ENCODE measurements at regions not wholly inside any gene's neighbourhood (a gene's known extent, or its start where the extent isn't known, plus 50 kb on each side); places are given as distances from the start of the nearest gene placed in this dataset.

GRCh38 chr1:38420666-38421065 is 374.1 kb upstream of the POU3F1 start:
- Histone ChIP-seq H3K27me3 (ENCODE audit: low read depth, low read length) (no peaks in the 10 kb centered on the region), H3K9me3 (ENCODE audit: control insufficient read depth in 1 of 2, low read length in 2 of 2) (no peaks in the 10 kb centered on the region), H3K4me3 (ENCODE audit: low read depth in 1 of 2, low read length in 2 of 2) (no peak overlapping the region), H3K36me3 (ENCODE audit: control insufficient read depth in 1 of 2, insufficient read depth in 2 of 2, low read length in 2 of 2) (no peaks in the 10 kb centered on the region), H3K4me1 (ENCODE audit: control insufficient read depth in 1 of 2, insufficient read depth in 2 of 2, low read length in 2 of 2) (no peaks in the 10 kb centered on the region), H3K27ac (ENCODE audit: low read length) (no peak overlapping the region)

- H3K27me3 ChIP-seq (ENCODE audit: low read depth, low read length): no peaks in the 10 kb centered on the region
- H3K36me3 ChIP-seq (ENCODE audit: control insufficient read depth in 1 of 2, insufficient read depth in 2 of 2, low read length in 2 of 2): no peaks in the 10 kb centered on the region
- peaks cover 0 to 3% of the 10 kb centered on the region in 2 donors for H3K9me3 ChIP-seq (ENCODE audit: control insufficient read depth in 1 of 2, low read length in 2 of 2)
- H3K4me3 ChIP-seq (ENCODE audit: low read depth in 1 of 2, low read length in 2 of 2): no peak overlapping the region
- H3K27ac ChIP-seq (ENCODE audit: low read length): no peak overlapping the region
- no peaks in the 10 kb centered on the region for H3K4me1 ChIP-seq (ENCODE audit: control insufficient read depth in 1 of 2, insufficient read depth in 2 of 2, low read length in 2 of 2)
Measured at GRCh38 chr1:38418195-38419030, 371.8 kb upstream of the POU3F1 start.

DNA sequence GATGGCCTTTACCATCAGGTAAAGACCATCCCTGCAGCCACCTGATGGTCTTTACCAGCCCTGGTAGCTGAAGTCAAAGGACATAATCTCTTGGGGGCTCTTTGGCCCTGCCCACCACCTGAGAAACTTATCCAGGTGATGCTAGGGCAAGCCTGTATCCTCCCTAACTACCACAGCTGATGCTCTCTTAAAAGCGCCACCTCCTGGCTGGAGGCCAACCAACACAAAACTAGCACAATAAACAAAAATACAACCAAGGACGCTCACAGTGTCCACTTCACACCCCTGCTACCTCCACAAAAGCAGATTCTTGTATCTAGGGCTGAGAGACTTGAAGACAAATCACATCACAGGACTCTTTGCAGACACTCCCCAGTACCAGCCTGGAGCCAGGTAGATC is 357.1 kb upstream of the POU3F1 start:
- peaks cover 7 to 24% of the 10 kb centered on the region in 2 donors for H3K9me3 ChIP-seq (ENCODE audit: control insufficient read depth in 1 of 2, low read length in 2 of 2)

GRCh38 chr1:38402230-38402815 is 355.7 kb upstream of the POU3F1 start:
- H3K4me1 ChIP-seq (ENCODE audit: control insufficient read depth in 1 of 2, insufficient read depth in 2 of 2, low read length in 2 of 2): no peaks in the 10 kb centered on the region
- no peak overlapping the region for H3K27ac ChIP-seq (ENCODE audit: low read length)
- H3K36me3 ChIP-seq (ENCODE audit: control insufficient read depth in 1 of 2, insufficient read depth in 2 of 2, low read length in 2 of 2): no peaks in the 10 kb centered on the region
- no peak overlapping the region for H3K4me3 ChIP-seq (ENCODE audit: low read depth in 1 of 2, low read length in 2 of 2)
- H3K27me3 ChIP-seq (ENCODE audit: low read depth, low read length): no peaks in the 10 kb centered on the region
- H3K9me3 ChIP-seq (ENCODE audit: control insufficient read depth in 1 of 2, low read length in 2 of 2): peaks cover 7 to 24% of the 10 kb centered on the region in 2 donors

More for the DNA sequence above, 357.1 kb upstream of the POU3F1 start:
- Histone ChIP-seq H3K36me3 (ENCODE audit: control insufficient read depth in 1 of 2, insufficient read depth in 2 of 2, low read length in 2 of 2) (no peaks in the 10 kb centered on the region), H3K27me3 (ENCODE audit: low read depth, low read length) (no peaks in the 10 kb centered on the region), H3K4me1 (ENCODE audit: control insufficient read depth in 1 of 2, insufficient read depth in 2 of 2, low read length in 2 of 2) (no peaks in the 10 kb centered on the region), H3K27ac (ENCODE audit: low read length) (no peak overlapping the region), H3K4me3 (ENCODE audit: low read depth in 1 of 2, low read length in 2 of 2) (no peak overlapping the region)

DNA sequence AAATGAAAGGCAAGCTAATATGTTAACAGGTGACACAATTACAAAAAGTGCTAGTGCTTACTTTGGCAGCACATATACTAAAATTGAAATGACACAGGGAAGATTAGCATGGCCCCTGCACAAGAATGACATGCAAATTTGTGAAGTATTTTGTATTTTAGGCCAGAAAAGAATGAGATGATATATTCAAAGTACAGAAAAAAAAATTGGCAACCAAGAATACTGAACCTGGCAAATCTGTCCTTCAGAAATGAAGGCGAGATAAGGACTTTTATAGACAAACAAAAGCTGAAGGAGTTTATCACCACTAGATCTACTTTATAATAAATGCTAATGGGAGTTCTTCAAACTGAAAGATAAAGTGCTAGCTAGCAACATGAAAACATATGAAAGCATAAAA is 350.0 kb upstream of the POU3F1 start:
- no peaks in the 10 kb centered on the region for H3K36me3 ChIP-seq (ENCODE audit: control insufficient read depth in 1 of 2, insufficient read depth in 2 of 2, low read length in 2 of 2)
- peaks cover 0 to 8% of the 10 kb centered on the region in 2 donors for H3K9me3 ChIP-seq (ENCODE audit: control insufficient read depth in 1 of 2, low read length in 2 of 2)
- H3K27ac ChIP-seq (ENCODE audit: low read length): no peak overlapping the region
- no peaks in the 10 kb centered on the region for H3K4me1 ChIP-seq (ENCODE audit: control insufficient read depth in 1 of 2, insufficient read depth in 2 of 2, low read length in 2 of 2)
- H3K27me3 ChIP-seq (ENCODE audit: low read depth, low read length): no peaks in the 10 kb centered on the region
- no peak overlapping the region for H3K4me3 ChIP-seq (ENCODE audit: low read depth in 1 of 2, low read length in 2 of 2)

DNA sequence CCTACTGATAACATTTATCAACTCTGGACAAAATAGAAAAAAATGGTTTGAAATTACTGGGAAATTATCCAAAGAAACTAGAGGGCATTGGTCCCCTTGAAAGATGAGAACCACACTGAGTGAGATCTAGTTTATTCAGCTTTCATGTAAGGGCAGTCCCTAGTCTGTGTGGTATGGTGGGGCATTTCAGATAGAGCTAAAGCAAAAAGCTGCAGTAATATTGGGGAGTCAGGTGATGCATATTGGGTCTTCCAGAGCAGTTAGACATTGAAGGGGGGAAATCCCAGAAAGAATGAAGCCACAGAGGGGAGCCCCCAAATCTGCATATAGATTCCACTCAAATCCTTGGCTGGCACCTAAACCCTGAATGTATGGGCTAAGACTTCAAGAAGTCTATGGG is 347.7 kb upstream of the POU3F1 start:
- Histone ChIP-seq H3K4me1 (ENCODE audit: control insufficient read depth in 1 of 2, insufficient read depth in 2 of 2, low read length in 2 of 2) (no peaks in the 10 kb centered on the region), H3K36me3 (ENCODE audit: control insufficient read depth in 1 of 2, insufficient read depth in 2 of 2, low read length in 2 of 2) (no peaks in the 10 kb centered on the region), H3K9me3 (ENCODE audit: control insufficient read depth in 1 of 2, low read length in 2 of 2) (peaks cover 0 to 19% of the 10 kb centered on the region in 2 donors), H3K27me3 (ENCODE audit: low read depth, low read length) (no peaks in the 10 kb centered on the region), H3K4me3 (ENCODE audit: low read depth in 1 of 2, low read length in 2 of 2) (no peak overlapping the region), H3K27ac (ENCODE audit: low read length) (no peak overlapping the region)

- no peaks in the 10 kb centered on the region for H3K36me3 ChIP-seq (ENCODE audit: control insufficient read depth in 1 of 2, insufficient read depth in 2 of 2, low read length in 2 of 2)
- H3K9me3 ChIP-seq (ENCODE audit: control insufficient read depth in 1 of 2, low read length in 2 of 2): peaks cover 0 to 24% of the 10 kb centered on the region in 2 donors
- H3K27me3 ChIP-seq (ENCODE audit: low read depth, low read length): no peaks in the 10 kb centered on the region
- no peaks in the 10 kb centered on the region for H3K4me1 ChIP-seq (ENCODE audit: control insufficient read depth in 1 of 2, insufficient read depth in 2 of 2, low read length in 2 of 2)
- no peak overlapping the region for H3K4me3 ChIP-seq (ENCODE audit: low read depth in 1 of 2, low read length in 2 of 2)
- no peak overlapping the region for H3K27ac ChIP-seq (ENCODE audit: low read length)
Measured at GRCh38 chr1:38392861-38393260, 346.3 kb upstream of the POU3F1 start.

- Histone ChIP-seq H3K4me3 (ENCODE audit: low read depth in 1 of 2, low read length in 2 of 2) (no peak overlapping the region), H3K4me1 (ENCODE audit: control insufficient read depth in 1 of 2, insufficient read depth in 2 of 2, low read length in 2 of 2) (no peaks in the 10 kb centered on the region), H3K36me3 (ENCODE audit: control insufficient read depth in 1 of 2, insufficient read depth in 2 of 2, low read length in 2 of 2) (no peaks in the 10 kb centered on the region), H3K27ac (ENCODE audit: low read length) (no peak overlapping the region), H3K27me3 (ENCODE audit: low read depth, low read length) (no peaks in the 10 kb centered on the region), H3K9me3 (ENCODE audit: control insufficient read depth in 1 of 2, low read length in 2 of 2) (peaks cover 0 to under 1% of the 10 kb centered on the region in 2 donors)
Measured at GRCh38 chr1:38381256-38381655, 334.7 kb upstream of the POU3F1 start.

- no peaks in the 10 kb centered on the region for H3K4me1 ChIP-seq (ENCODE audit: control insufficient read depth in 1 of 2, insufficient read depth in 2 of 2, low read length in 2 of 2)
- H3K36me3 ChIP-seq (ENCODE audit: control insufficient read depth in 1 of 2, insufficient read depth in 2 of 2, low read length in 2 of 2): peaks cover 0 to 4% of the 10 kb centered on the region in 2 donors
- H3K27ac ChIP-seq (ENCODE audit: low read length): no peak overlapping the region
- no peak overlapping the region for H3K4me3 ChIP-seq (ENCODE audit: low read depth in 1 of 2, low read length in 2 of 2)
- peaks cover 0 to 13% of the 10 kb centered on the region in 2 donors for H3K9me3 ChIP-seq (ENCODE audit: control insufficient read depth in 1 of 2, low read length in 2 of 2)
- no peaks in the 10 kb centered on the region for H3K27me3 ChIP-seq (ENCODE audit: low read depth, low read length)
Measured at GRCh38 chr1:38376577-38376976, 330.0 kb upstream of the POU3F1 start.

DNA sequence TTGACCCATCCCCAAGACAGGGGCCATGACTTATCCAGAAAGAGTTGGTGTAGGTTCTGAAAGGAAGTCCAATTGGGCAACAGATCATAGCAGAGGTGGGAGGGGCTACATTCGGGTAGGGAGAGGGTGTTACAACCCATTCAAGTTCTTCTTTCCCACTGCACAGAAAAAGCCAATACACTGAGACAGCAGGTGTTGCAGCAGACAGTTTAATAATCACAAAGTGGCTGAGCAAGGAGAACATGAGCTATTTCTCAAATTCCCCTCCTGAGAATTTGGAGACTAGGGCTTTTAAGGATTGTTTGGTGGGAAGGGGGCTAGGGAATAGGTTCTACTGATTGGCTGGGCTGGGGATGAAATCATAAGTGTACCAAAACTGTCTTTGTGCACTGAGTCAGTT is 328.4 kb upstream of the POU3F1 start:
- Histone ChIP-seq H3K27me3 (ENCODE audit: low read depth, low read length) (no peaks in the 10 kb centered on the region), H3K36me3 (ENCODE audit: control insufficient read depth in 1 of 2, insufficient read depth in 2 of 2, low read length in 2 of 2) (peaks cover 0 to 4% of the 10 kb centered on the region in 2 donors), H3K27ac (ENCODE audit: low read length) (no peak overlapping the region), H3K4me3 (ENCODE audit: low read depth in 1 of 2, low read length in 2 of 2) (no peak overlapping the region), H3K4me1 (ENCODE audit: control insufficient read depth in 1 of 2, insufficient read depth in 2 of 2, low read length in 2 of 2) (no peaks in the 10 kb centered on the region), H3K9me3 (ENCODE audit: control insufficient read depth in 1 of 2, low read length in 2 of 2) (peaks cover 0 to 13% of the 10 kb centered on the region in 2 donors)

GRCh38 chr1:38371505-38371844 is 324.9 kb upstream of the POU3F1 start:
- Histone ChIP-seq H3K9me3 (ENCODE audit: control insufficient read depth in 1 of 2, low read length in 2 of 2) (peaks cover 0 to 13% of the 10 kb centered on the region in 2 donors), H3K27ac (ENCODE audit: low read length) (no peak overlapping the region), H3K4me1 (ENCODE audit: control insufficient read depth in 1 of 2, insufficient read depth in 2 of 2, low read length in 2 of 2) (no peaks in the 10 kb centered on the region), H3K4me3 (ENCODE audit: low read depth in 1 of 2, low read length in 2 of 2) (no peak overlapping the region), H3K36me3 (ENCODE audit: control insufficient read depth in 1 of 2, insufficient read depth in 2 of 2, low read length in 2 of 2) (peaks cover 0 to 4% of the 10 kb centered on the region in 2 donors), H3K27me3 (ENCODE audit: low read depth, low read length) (no peaks in the 10 kb centered on the region)
